B cell (primary cell): ENCODE measurements at regions not wholly inside any gene's neighbourhood (a gene's known extent, or its start where the extent isn't known, plus 50 kb on each side); places are given as distances from the start of the nearest gene placed in this dataset.

ENCODE experiments used
- ATAC-seq: fragments of 200-7000 bp; cut with Tn5 transposase; one replicate; pipeline ENCODE4 v1.10.0; 2021; ENCODE audit warnings: low read depth, mild to moderate bottlenecking, moderate number of reproducible peaks, moderate library complexity
- CTCF ChIA-PET: fragments of 350-600 bp; sonication (Branson Sonifier 250); formaldehyde crosslinking; loops from one replicate; lab custom pipeline; 2021; ENCODE audit warnings: antibody characterized with exemption, inconsistent platforms; lab: Charles Lee
- POLR2A ChIA-PET: fragments of 350-600 bp; sonication (Branson Sonifier 250); formaldehyde crosslinking; loops from one replicate; lab custom pipeline; 2021; ENCODE audit warnings: antibody characterized with exemption; lab: Charles Lee
- DNase-seq: peaks from one replicate; pipeline ENCODE4 v3.0.0; 2013
- H2AFZ ChIP-seq: 2 replicates; pipeline ENCODE4 v1.6.1; 2012; ENCODE audit warnings: mild to moderate bottlenecking, low read depth, low read length; ENCODE audit not compliant: insufficient read depth, poor library complexity, severe bottlenecking
- H3K27ac ChIP-seq, 2 donors: 1 replicate in 1 of 2; 2 replicates in 1 of 2; pipeline ENCODE4 v1.5.1; 2012 to 2013; ENCODE audit warnings: low read length in 2 of 2, mild to moderate bottlenecking in 2 of 2, moderate library complexity in 1 of 2
- H3K27me3 ChIP-seq, 4 experiments: fragments of 200-600 bp in 1 of 4; sonication (generic) in 1 of 4; replicated peaks in 1 of 4; 1 replicate in 2 of 4; 2 replicates in 2 of 4; pipeline versions ENCODE4 v1.6.1 to v1.7.0; 2013 to 2016; ENCODE audit warnings: low read length in 3 of 4, mild to moderate bottlenecking in 2 of 4, mixed read lengths in 1 of 4, moderate library complexity in 1 of 4; ENCODE audit not compliant: insufficient read depth in 4 of 4, control insufficient read depth in 3 of 4; ENCODE audit errors: control extremely low read depth in 1 of 4
- H3K36me3 ChIP-seq, 2 experiments: replicated peaks in 1 of 2; 1 replicate in 1 of 2; 2 replicates in 1 of 2; pipeline versions ENCODE4 v1.6.1 to v1.7.1; 2013; ENCODE audit warnings: low read length in 1 of 2; ENCODE audit not compliant: insufficient read depth in 2 of 2, control insufficient read depth in 1 of 2; ENCODE audit errors: control extremely low read depth in 1 of 2, extremely low read depth in 1 of 2
- H3K4me1 ChIP-seq, 2 donors: fragments of 200-600 bp in 1 of 2; sonication (generic) in 1 of 2; 1 replicate in 1 of 2; 2 replicates in 1 of 2; pipeline versions ENCODE4 v1.5.1 to v1.6.1; 2013 to 2017; ENCODE audit warnings: low read length in 2 of 2; ENCODE audit not compliant: control insufficient read depth in 2 of 2, insufficient read depth in 2 of 2
- H3K4me2 ChIP-seq: replicated peaks from 2 replicates; pipeline ENCODE3; 2012; ENCODE audit warnings: mild to moderate bottlenecking, low read depth, low read length; ENCODE audit not compliant: poor library complexity, severe bottlenecking
- H3K4me3 ChIP-seq, 5 experiments: fragments of 200-600 bp in 1 of 5; sonication (generic) in 1 of 5; 1 replicate in 3 of 5; 2 replicates in 2 of 5; pipeline versions ENCODE4 v1.5.1 to v1.7.0; 2011 to 2016; ENCODE audit warnings: low read length in 4 of 5, mild to moderate bottlenecking in 4 of 5, low read depth in 2 of 5, control low read depth in 1 of 5, moderate library complexity in 1 of 5; ENCODE audit not compliant: insufficient read depth in 1 of 5; ENCODE audit errors: control extremely low read depth in 1 of 5, extremely low read depth in 1 of 5
- H3K79me2 ChIP-seq: fragments of 200-600 bp; sonication (generic); one replicate; pipeline ENCODE4 v1.6.0; 2016; ENCODE audit warnings: low read length; ENCODE audit not compliant: control insufficient read depth, insufficient read depth
- H3K9ac ChIP-seq: fragments of 200-600 bp; sonication (generic); 2 replicates; pipeline ENCODE4 v1.6.1; 2017; ENCODE audit warnings: mild to moderate bottlenecking, low read length, moderate library complexity
- H3K9me3 ChIP-seq, 3 donors: one replicate each; pipeline versions ENCODE4 v1.6.1 to v1.7.1; 2013; ENCODE audit warnings: low read length in 2 of 3; ENCODE audit not compliant: control insufficient read depth in 2 of 3, insufficient read depth in 1 of 3; ENCODE audit errors: control extremely low read depth in 1 of 3
- H4K20me1 ChIP-seq: 2 replicates; pipeline ENCODE4 v1.6.0; 2012; ENCODE audit warnings: mild to moderate bottlenecking, low read length; ENCODE audit not compliant: insufficient read depth, control insufficient read depth, poor library complexity, severe bottlenecking
- H3K27ac Mint-ChIP-seq: one replicate; pipeline ENCODE4 v1.8.0; 2021; ENCODE audit warnings: mixed read lengths
- H3K27me3 Mint-ChIP-seq: one replicate; pipeline ENCODE4 v1.8.0; 2021; ENCODE audit warnings: mixed read lengths
- H3K4me1 Mint-ChIP-seq: one replicate; pipeline ENCODE4 v1.8.0; 2021; ENCODE audit warnings: mixed read lengths
- H3K4me3 Mint-ChIP-seq: one replicate; pipeline ENCODE4 v1.8.0; 2021; ENCODE audit warnings: mixed read lengths
- H3K9me3 Mint-ChIP-seq: one replicate; pipeline ENCODE4 v1.8.0; 2022; ENCODE audit warnings: mixed read lengths; ENCODE audit not compliant: insufficient read depth
- EZH2 ChIP-seq: IDR thresholded peaks from 2 replicates; pipeline ENCODE4 v1.6.1; 2012; ENCODE audit warnings: borderline replicate concordance, low read depth, mild to moderate bottlenecking, moderate library complexity, low read length; ENCODE audit not compliant: insufficient read depth, poor library complexity, severe bottlenecking
- WGBS: methylation state at CpG from one replicate; pipeline ENCODE4 v1.1.5; 2013; ENCODE audit warnings: missing lambda C conversion rate; ENCODE audit not compliant: insufficient coverage; 5-methylcytosine and 5-hydroxymethylcytosine counted together
- intact Hi-C: fragments of 100-400 bp; cut with micrococcal nuclease; formaldehyde crosslinking; loops from one replicate; pipeline ENCODE4 v1.10.0; 2022
- TF ChIP-seq, protein P1 (sequence below): fragments of 200-600 bp; IDR thresholded peaks from one replicate; pipeline ENCODE4 v1.8.0; 2022; ENCODE audit warnings: antibody characterized with exemption, mild to moderate bottlenecking

DNA sequence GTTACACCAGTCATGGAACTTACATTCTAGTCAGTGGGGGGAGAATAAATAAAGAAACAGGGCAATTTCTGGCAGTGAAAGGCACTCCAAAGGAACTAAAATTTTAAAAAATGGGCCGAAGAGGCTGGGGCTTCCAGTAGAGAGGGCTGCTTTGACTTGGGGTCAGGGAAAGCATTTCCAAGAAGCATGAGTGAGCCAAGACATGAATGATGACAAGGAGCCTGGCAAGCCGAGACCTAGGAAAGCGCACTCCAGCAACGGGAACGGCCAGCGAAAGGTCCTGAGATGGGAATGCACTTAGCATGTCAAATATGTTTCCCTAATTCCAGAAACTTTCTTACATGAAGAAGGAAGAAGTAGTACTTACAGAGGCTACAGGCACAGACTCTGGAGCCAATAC is 95.4 kb upstream of the NGF start:
- no peak for ATAC-seq
- H2AFZ ChIP-seq = no peak overlapping the region
- no peaks in the 10 kb centered on the region for H3K27me3 Mint-ChIP-seq
- WGBS = 100% methylated on average over 1 of the region's 6 CpGs
- intact Hi-C loops = no loop called here
- H3K27ac Mint-ChIP-seq = no peak overlapping the region
- ChIA-PET POLR2A (no interaction called here), CTCF (no interaction called here)
- H3K27ac ChIP-seq = no peak overlapping the region
- TF ChIP-seq EZH2 = no peak
- TF ChIP-seq, protein P1, sequence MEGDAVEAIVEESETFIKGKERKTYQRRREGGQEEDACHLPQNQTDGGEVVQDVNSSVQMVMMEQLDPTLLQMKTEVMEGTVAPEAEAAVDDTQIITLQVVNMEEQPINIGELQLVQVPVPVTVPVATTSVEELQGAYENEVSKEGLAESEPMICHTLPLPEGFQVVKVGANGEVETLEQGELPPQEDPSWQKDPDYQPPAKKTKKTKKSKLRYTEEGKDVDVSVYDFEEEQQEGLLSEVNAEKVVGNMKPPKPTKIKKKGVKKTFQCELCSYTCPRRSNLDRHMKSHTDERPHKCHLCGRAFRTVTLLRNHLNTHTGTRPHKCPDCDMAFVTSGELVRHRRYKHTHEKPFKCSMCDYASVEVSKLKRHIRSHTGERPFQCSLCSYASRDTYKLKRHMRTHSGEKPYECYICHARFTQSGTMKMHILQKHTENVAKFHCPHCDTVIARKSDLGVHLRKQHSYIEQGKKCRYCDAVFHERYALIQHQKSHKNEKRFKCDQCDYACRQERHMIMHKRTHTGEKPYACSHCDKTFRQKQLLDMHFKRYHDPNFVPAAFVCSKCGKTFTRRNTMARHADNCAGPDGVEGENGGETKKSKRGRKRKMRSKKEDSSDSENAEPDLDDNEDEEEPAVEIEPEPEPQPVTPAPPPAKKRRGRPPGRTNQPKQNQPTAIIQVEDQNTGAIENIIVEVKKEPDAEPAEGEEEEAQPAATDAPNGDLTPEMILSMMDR = no peak
- H3K9me3 ChIP-seq = no peaks in the 10 kb centered on the region
- no peaks in the 10 kb centered on the region for H3K4me1 ChIP-seq
- H3K36me3 ChIP-seq = no peaks in the 10 kb centered on the region
- no peak overlapping the region for H3K4me3 ChIP-seq
- no peak overlapping the region for H3K9ac ChIP-seq
- H3K79me2 ChIP-seq = no peaks in the 10 kb centered on the region
- H4K20me1 ChIP-seq = no peaks in the 10 kb centered on the region
- no peaks in the 10 kb centered on the region for H3K9me3 Mint-ChIP-seq
- H3K4me1 Mint-ChIP-seq = no peaks in the 10 kb centered on the region
- no peak overlapping the region for H3K4me3 Mint-ChIP-seq
- H3K27me3 ChIP-seq = no peaks in the 10 kb centered on the region
- no peak overlapping the region for H3K4me2 ChIP-seq
- DNase-seq = no peak

DNA sequence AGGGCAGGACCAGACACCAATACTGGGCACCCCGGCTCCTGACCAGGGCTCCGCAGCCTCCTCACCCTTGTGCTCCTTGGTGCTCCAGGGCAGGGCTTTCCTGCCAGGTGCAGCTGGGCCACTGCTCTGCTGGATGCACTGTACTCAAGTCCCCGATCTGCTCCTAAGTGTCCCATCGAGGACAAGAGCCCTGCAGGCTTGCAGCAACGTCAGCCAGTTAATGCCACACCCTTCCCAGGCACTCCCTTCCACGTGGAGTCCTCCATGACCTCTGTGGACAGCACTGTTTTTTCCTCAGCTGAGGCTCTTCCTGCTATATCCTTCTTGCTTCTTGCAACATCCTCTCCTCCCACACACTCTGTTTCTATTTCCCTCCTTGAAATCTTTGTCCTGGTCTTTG is 94.0 kb upstream of the NGF start:
- H3K4me2 ChIP-seq = no peak overlapping the region
- WGBS = 84% methylated on average over 6 of the region's 6 CpGs
- no peaks in the 10 kb centered on the region for H3K4me1 ChIP-seq
- TF ChIP-seq EZH2 = no peak
- TF ChIP-seq, protein P1 = no peak
- ChIA-PET POLR2A (no interaction called here), CTCF (no interaction called here)
- no peaks in the 10 kb centered on the region for H3K9me3 ChIP-seq
- DNase-seq (no peak), ATAC-seq (no peak)
- H3K4me1 Mint-ChIP-seq = no peaks in the 10 kb centered on the region
- H3K9me3 Mint-ChIP-seq = no peaks in the 10 kb centered on the region
- no peak overlapping the region for H3K27ac ChIP-seq
- H4K20me1 ChIP-seq = no peaks in the 10 kb centered on the region
- intact Hi-C loops = no loop called here
- H3K36me3 ChIP-seq = no peaks in the 10 kb centered on the region
- no peak overlapping the region for H3K4me3 ChIP-seq
- H3K4me3 Mint-ChIP-seq = no peak overlapping the region
- H3K9ac ChIP-seq = no peak overlapping the region
- no peak overlapping the region for H3K27ac Mint-ChIP-seq
- no peaks in the 10 kb centered on the region for H3K79me2 ChIP-seq
- H3K27me3 ChIP-seq = no peaks in the 10 kb centered on the region
- no peaks in the 10 kb centered on the region for H3K27me3 Mint-ChIP-seq
- no peak overlapping the region for H2AFZ ChIP-seq
